Mammary epithelial cell (primary cell): ENCODE measurements at regions not wholly inside any gene's neighbourhood (a gene's known extent, or its start where the extent isn't known, plus 50 kb on each side); places are given as distances from the start of the nearest gene placed in this dataset.

Experiments
- EZH2 ChIP-seq: IDR thresholded peaks from 2 replicates; pipeline ENCODE4 v1.6.1; 2012; ENCODE audit warnings: low read length, inconsistent platforms, borderline replicate concordance
- TF ChIP-seq, protein P1 (sequence below), 2 donors: IDR thresholded peaks in 1 of 2; conservative IDR thresholded peaks in 1 of 2; 2 replicates each; pipeline ENCODE4 v1.5.1; 2011 to 2012; ENCODE audit warnings: inconsistent platforms in 2 of 2, low read length in 2 of 2, mild to moderate bottlenecking in 2 of 2, control low read depth in 1 of 2, low read depth in 1 of 2; ENCODE audit not compliant: insufficient read depth in 1 of 2; ENCODE audit errors: extremely low read depth in 1 of 2

- no peak for TF ChIP-seq EZH2
- TF ChIP-seq, protein P1, sequence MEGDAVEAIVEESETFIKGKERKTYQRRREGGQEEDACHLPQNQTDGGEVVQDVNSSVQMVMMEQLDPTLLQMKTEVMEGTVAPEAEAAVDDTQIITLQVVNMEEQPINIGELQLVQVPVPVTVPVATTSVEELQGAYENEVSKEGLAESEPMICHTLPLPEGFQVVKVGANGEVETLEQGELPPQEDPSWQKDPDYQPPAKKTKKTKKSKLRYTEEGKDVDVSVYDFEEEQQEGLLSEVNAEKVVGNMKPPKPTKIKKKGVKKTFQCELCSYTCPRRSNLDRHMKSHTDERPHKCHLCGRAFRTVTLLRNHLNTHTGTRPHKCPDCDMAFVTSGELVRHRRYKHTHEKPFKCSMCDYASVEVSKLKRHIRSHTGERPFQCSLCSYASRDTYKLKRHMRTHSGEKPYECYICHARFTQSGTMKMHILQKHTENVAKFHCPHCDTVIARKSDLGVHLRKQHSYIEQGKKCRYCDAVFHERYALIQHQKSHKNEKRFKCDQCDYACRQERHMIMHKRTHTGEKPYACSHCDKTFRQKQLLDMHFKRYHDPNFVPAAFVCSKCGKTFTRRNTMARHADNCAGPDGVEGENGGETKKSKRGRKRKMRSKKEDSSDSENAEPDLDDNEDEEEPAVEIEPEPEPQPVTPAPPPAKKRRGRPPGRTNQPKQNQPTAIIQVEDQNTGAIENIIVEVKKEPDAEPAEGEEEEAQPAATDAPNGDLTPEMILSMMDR (conservative IDR thresholded peaks at IDR 0.05 in 1 of 2, IDR thresholded peaks at IDR 0.05 in 1 of 2; ENCODE audit: extremely low read depth in 1 of 2, insufficient read depth in 1 of 2, low read depth in 1 of 2, low read length in 2 of 2) = no peak
These were observed 75.3 kb upstream of the RALGPS2 start for GRCh38 chr1:178649582-178650350.
